ENCODE measurements at regions not wholly inside any gene's neighbourhood (a gene's known extent, or its start where the extent isn't known, plus 50 kb on each side); places are given as distances from the start of the nearest gene placed in this dataset.

GRCh38 chr17:17425591-17425990 is 51.2 kb upstream of the MED9 start:
- no peak for TF ChIP-seq CTCF (IDR thresholded peaks at IDR 0.05)
- no peak for TF ChIP-seq POLR2A (IDR thresholded peaks at IDR 0.05)
